Keratinocyte (primary cell): ENCODE measurements at regions not wholly inside any gene's neighbourhood (a gene's known extent, or its start where the extent isn't known, plus 50 kb on each side); places are given as distances from the start of the nearest gene placed in this dataset.

Experiments
- DNase-seq: peaks from one replicate; pipeline ENCODE4 v3.0.0-alpha.2; 2011; ENCODE audit warnings: low read depth, missing footprints, low spot score
- FAIRE-seq: peaks from 2 replicates; lab custom pipeline; 2011; peaks lifted over from hg19 to GRCh38; lab: Jason Lieb, UNC
- H2AFZ ChIP-seq: 2 replicates; pipeline ENCODE4 v1.6.0; 2012; ENCODE audit warnings: low read length, control low read depth, inconsistent platforms; ENCODE audit not compliant: control insufficient read depth
- H3K27ac ChIP-seq: 2 replicates; pipeline ENCODE4 v1.5.1; 2011; ENCODE audit warnings: low read length; ENCODE audit not compliant: control insufficient read depth, insufficient read depth
- H3K27me3 ChIP-seq: 3 replicates; pipeline ENCODE4 v1.6.0; 2011; ENCODE audit warnings: low read length; ENCODE audit not compliant: control insufficient read depth, insufficient read depth; ENCODE audit errors: extremely low read depth
- H3K36me3 ChIP-seq, 2 experiments: 2 replicates in 1 of 2; 3 replicates in 1 of 2; pipeline ENCODE4 v1.5.1; 2011; ENCODE audit warnings: low read length in 2 of 2, mild to moderate bottlenecking in 1 of 2; ENCODE audit not compliant: control insufficient read depth in 2 of 2, insufficient read depth in 2 of 2; ENCODE audit errors: extremely low read depth in 1 of 2
- H3K4me1 ChIP-seq: 3 replicates; pipeline ENCODE4 v1.5.1; 2011; ENCODE audit warnings: low read length; ENCODE audit not compliant: control insufficient read depth, insufficient read depth; ENCODE audit errors: extremely low read depth
- H3K4me2 ChIP-seq: 3 replicates; pipeline ENCODE4 v1.6.0; 2011; ENCODE audit warnings: low read depth, low read length; ENCODE audit not compliant: control insufficient read depth, insufficient read depth; ENCODE audit errors: extremely low read depth
- H3K4me3 ChIP-seq, 3 experiments: fragments of 200-600 bp in 1 of 3; sonication (generic) in 1 of 3; 2 replicates in 2 of 3; 3 replicates in 1 of 3; pipeline ENCODE4 v1.5.1; 2011 to 2016; ENCODE audit warnings: low read length in 3 of 3, mild to moderate bottlenecking in 3 of 3, control low read depth in 2 of 3, inconsistent platforms in 1 of 3, low read depth in 1 of 3, mixed read lengths in 1 of 3, mixed run types in 1 of 3, moderate library complexity in 1 of 3; ENCODE audit not compliant: control insufficient read depth in 2 of 3, insufficient read depth in 2 of 3; ENCODE audit errors: extremely low read depth in 1 of 3
- H3K79me2 ChIP-seq: 2 replicates; pipeline ENCODE4 v1.6.0; 2012; ENCODE audit warnings: low read length; ENCODE audit not compliant: control insufficient read depth, insufficient read depth
- H3K9ac ChIP-seq: 3 replicates; pipeline ENCODE4 v1.6.0; 2011; ENCODE audit warnings: low read length; ENCODE audit not compliant: control insufficient read depth, insufficient read depth; ENCODE audit errors: extremely low read depth
- H3K9me1 ChIP-seq: 3 replicates; pipeline ENCODE4 v1.6.0; 2011; ENCODE audit warnings: low read length; ENCODE audit not compliant: control insufficient read depth, insufficient read depth; ENCODE audit errors: extremely low read depth
- H3K9me3 ChIP-seq: 2 replicates; pipeline ENCODE4 v1.5.1; 2012; ENCODE audit warnings: low read depth, low read length; ENCODE audit not compliant: control insufficient read depth
- H4K20me1 ChIP-seq: 3 replicates; pipeline ENCODE4 v1.6.0; 2011; ENCODE audit warnings: low read length; ENCODE audit not compliant: control insufficient read depth, insufficient read depth; ENCODE audit errors: extremely low read depth
- EZH2 ChIP-seq: IDR thresholded peaks from one replicate; pipeline ENCODE4 v1.6.1; 2012; ENCODE audit warnings: inconsistent platforms, mild to moderate bottlenecking, low read length, moderate library complexity
- dilution Hi-C: fragments of 300-500 bp; cut with MboI; formaldehyde crosslinking; loops from one replicate; pipeline ENCODE4 v1.7.0; 2020; ENCODE audit warnings: low sequenced_read_pairs; ENCODE audit not compliant: extremely low pct_ligation_motif_present
- TF ChIP-seq, protein P1 (sequence below), 3 experiments: IDR thresholded peaks in 1 of 3; conservative IDR thresholded peaks in 1 of 3; optimal IDR thresholded peaks in 1 of 3; 2 replicates in 2 of 3; 3 replicates in 1 of 3; pipeline versions ENCODE3 to v1.5.1; 2011; ENCODE audit warnings: low read length in 3 of 3, mild to moderate bottlenecking in 3 of 3, moderate library complexity in 2 of 3, control low read depth in 1 of 3, inconsistent platforms in 1 of 3; ENCODE audit not compliant: insufficient read depth in 2 of 3; ENCODE audit errors: extremely low read depth in 1 of 3

DNA sequence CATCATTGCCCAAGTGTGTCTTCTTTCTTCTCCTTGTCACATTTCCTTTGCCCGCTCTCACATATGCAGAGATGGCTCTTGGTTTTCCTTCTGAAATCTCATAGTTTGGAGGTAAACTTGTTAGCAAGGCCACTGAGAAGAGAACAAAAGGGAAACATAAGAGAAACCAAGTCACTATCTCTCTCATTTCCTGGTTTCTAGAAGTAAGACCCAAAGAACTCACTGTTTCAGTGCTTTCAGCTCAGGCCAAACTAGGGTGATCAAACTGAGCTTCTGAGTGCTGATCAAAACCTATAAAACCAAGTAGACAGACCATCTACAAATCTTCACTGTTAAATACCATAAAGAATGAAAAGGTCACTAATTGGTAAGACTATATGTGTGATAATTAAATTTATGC, 275.4 kb upstream of the BTG1 start:
- TF ChIP-seq EZH2, result no peak
- TF ChIP-seq, protein P1, sequence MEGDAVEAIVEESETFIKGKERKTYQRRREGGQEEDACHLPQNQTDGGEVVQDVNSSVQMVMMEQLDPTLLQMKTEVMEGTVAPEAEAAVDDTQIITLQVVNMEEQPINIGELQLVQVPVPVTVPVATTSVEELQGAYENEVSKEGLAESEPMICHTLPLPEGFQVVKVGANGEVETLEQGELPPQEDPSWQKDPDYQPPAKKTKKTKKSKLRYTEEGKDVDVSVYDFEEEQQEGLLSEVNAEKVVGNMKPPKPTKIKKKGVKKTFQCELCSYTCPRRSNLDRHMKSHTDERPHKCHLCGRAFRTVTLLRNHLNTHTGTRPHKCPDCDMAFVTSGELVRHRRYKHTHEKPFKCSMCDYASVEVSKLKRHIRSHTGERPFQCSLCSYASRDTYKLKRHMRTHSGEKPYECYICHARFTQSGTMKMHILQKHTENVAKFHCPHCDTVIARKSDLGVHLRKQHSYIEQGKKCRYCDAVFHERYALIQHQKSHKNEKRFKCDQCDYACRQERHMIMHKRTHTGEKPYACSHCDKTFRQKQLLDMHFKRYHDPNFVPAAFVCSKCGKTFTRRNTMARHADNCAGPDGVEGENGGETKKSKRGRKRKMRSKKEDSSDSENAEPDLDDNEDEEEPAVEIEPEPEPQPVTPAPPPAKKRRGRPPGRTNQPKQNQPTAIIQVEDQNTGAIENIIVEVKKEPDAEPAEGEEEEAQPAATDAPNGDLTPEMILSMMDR (optimal IDR thresholded peaks at IDR 0.05 in 1 of 3, IDR thresholded peaks at IDR 0.05 in 1 of 3, conservative IDR thresholded peaks at IDR 0.05 in 1 of 3; ENCODE audit: extremely low read depth in 1 of 3, insufficient read depth in 2 of 3, low read length in 3 of 3), result no peak
- no peak for DNase-seq
- Histone ChIP-seq H3K9ac (no peak overlapping the region), H3K4me2 (no peak overlapping the region), H3K9me3 (no peaks in the 10 kb centered on the region), H3K9me1 (no peaks in the 10 kb centered on the region), H3K79me2 (no peaks in the 10 kb centered on the region), H3K27ac (no peak overlapping the region), H2AFZ (no peak overlapping the region), H3K36me3 (no peaks in the 10 kb centered on the region), H3K4me3 (no peak overlapping the region), H3K27me3 (no peaks in the 10 kb centered on the region), H4K20me1 (no peaks in the 10 kb centered on the region), H3K4me1 (no peaks in the 10 kb centered on the region)
- dilution Hi-C loops, result no loop called here
- FAIRE-seq, result no peak

DNA sequence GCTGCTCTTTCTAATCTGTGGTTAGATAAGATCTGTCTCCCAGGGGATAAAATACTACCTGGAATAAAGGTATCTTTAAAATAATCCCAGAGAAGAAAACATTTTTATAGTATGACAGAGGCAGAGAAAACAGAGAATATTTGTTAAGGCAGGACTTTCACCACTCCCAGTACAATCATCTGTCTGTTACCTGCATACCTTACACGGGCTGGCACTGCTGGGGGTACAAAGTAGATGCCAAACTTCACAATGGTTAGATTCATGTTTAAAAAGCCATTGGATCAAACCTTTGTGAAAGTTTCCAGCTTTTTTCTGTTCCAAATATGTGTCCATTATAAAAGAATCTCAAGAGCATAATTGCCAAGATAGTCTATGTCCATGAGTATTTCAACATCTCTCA, 273.6 kb upstream of the BTG1 start:
- H3K27me3 ChIP-seq, result no peaks in the 10 kb centered on the region
- dilution Hi-C loops, result no loop called here
- no peak for DNase-seq

More for the DNA sequence above, 273.6 kb upstream of the BTG1 start:
- no peaks in the 10 kb centered on the region for H4K20me1 ChIP-seq
- H3K9me3 ChIP-seq, result no peaks in the 10 kb centered on the region
- TF ChIP-seq, protein P1 (optimal IDR thresholded peaks at IDR 0.05 in 1 of 3, IDR thresholded peaks at IDR 0.05 in 1 of 3, conservative IDR thresholded peaks at IDR 0.05 in 1 of 3; ENCODE audit: extremely low read depth in 1 of 3, insufficient read depth in 2 of 3, low read length in 3 of 3), result no peak
- no peak for TF ChIP-seq EZH2
- H3K4me2 ChIP-seq, result no peak overlapping the region
- H3K79me2 ChIP-seq, result no peaks in the 10 kb centered on the region
- H3K9ac ChIP-seq, result no peak overlapping the region
- H2AFZ ChIP-seq, result no peak overlapping the region
- H3K4me1 ChIP-seq, result no peaks in the 10 kb centered on the region
- FAIRE-seq, result peak; percentile 5
- no peaks in the 10 kb centered on the region for H3K36me3 ChIP-seq
- H3K9me1 ChIP-seq, result no peaks in the 10 kb centered on the region
- no peak overlapping the region for H3K4me3 ChIP-seq
- no peak overlapping the region for H3K27ac ChIP-seq
